ENCODE measurements at regions not wholly inside any gene's neighbourhood (a gene's known extent, or its start where the extent isn't known, plus 50 kb on each side); places are given as distances from the start of the nearest gene placed in this dataset.

DNA sequence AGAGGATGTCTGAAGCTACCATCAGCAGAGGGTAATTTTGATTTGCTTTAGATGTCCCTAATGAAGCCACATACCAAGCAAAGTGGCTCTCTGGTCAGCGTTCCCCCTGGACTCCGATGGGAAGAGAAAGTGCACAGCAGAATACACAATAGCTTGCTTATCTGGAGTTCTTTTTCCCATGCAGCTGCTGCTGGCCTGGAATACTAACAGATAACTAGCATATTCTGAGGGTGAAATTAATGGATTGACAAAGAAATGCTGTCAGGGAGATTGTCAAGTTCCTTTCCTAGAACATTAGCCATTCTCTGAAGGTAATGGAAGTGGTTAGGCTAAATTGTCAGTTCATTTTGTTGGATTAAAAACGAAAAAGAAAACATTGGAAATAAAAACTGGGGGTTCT is 391.3 kb downstream of the FLRT2 start:
- intact Hi-C loops (cut with micrococcal nuclease) = no loop called here
- no peak for DNase-seq
- Histone ChIP-seq H3K27me3 (ENCODE audit: low read depth) (no peaks in the 10 kb centered on the region), H3K9me3 (replicated peaks) (no peaks in the 10 kb centered on the region), H3K27ac (replicated peaks) (no peak overlapping the region), H3K36me3 (no peaks in the 10 kb centered on the region), H3K4me1 (no peaks in the 10 kb centered on the region), H3K4me3 (no peak overlapping the region)
- TF ChIP-seq, protein P1, sequence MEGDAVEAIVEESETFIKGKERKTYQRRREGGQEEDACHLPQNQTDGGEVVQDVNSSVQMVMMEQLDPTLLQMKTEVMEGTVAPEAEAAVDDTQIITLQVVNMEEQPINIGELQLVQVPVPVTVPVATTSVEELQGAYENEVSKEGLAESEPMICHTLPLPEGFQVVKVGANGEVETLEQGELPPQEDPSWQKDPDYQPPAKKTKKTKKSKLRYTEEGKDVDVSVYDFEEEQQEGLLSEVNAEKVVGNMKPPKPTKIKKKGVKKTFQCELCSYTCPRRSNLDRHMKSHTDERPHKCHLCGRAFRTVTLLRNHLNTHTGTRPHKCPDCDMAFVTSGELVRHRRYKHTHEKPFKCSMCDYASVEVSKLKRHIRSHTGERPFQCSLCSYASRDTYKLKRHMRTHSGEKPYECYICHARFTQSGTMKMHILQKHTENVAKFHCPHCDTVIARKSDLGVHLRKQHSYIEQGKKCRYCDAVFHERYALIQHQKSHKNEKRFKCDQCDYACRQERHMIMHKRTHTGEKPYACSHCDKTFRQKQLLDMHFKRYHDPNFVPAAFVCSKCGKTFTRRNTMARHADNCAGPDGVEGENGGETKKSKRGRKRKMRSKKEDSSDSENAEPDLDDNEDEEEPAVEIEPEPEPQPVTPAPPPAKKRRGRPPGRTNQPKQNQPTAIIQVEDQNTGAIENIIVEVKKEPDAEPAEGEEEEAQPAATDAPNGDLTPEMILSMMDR (IDR thresholded peaks at IDR 0.05; ENCODE audit: borderline replicate concordance) = no peak

DNA sequence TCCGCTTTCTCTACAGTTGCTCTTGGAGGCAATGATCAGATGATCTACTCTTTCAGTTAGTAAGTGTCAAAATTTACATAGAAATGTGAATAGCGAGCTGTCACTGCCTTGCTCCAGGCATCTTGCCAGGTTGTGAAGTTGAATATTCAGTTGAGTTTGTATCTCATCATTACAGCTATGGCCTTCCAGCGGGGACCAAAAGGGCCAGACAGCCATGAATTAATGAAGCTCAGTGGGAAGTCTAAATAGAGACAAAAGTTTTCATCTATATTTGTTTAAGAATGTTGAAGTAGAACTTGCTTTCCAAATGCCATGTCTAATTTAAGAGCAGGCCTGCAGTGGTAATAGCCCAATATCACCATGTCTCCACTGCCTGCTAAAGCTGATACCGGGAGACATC is 387.8 kb downstream of the FLRT2 start:
- H3K27ac ChIP-seq (replicated peaks) = no peak overlapping the region
- H3K9me3 ChIP-seq (replicated peaks) = peaks cover 7% of the 10 kb centered on the region
- H3K36me3 ChIP-seq = no peaks in the 10 kb centered on the region
- TF ChIP-seq, protein P1 (IDR thresholded peaks at IDR 0.05; ENCODE audit: borderline replicate concordance) = no peak
- no peak overlapping the region for H3K4me3 ChIP-seq
- no peak for DNase-seq
- intact Hi-C loops (cut with micrococcal nuclease) = no loop called here
- no peaks in the 10 kb centered on the region for H3K27me3 ChIP-seq (ENCODE audit: low read depth)
- no peaks in the 10 kb centered on the region for H3K4me1 ChIP-seq

DNA sequence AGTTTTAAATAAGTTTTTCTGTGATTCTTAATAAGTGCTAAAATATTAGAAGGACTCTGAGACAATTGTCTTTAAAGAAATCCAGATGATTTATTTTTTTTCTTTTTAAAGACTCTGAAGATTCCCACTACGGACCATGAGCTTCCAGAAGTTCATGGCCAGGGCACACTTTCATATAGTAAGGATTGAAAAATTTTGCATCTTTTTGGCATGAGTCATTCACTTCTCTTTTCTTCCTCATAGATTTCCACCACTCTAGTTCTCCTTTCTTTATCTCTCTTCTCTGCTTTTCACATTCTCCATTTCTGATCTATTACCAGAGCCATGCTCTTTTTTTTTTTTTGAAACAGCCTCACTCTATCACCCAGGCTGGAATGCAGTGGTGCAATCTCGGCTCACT is 385.8 kb downstream of the FLRT2 start:
- no peaks in the 10 kb centered on the region for H3K36me3 ChIP-seq
- TF ChIP-seq, protein P1 (IDR thresholded peaks at IDR 0.05; ENCODE audit: borderline replicate concordance) = no peak
- H3K27ac ChIP-seq (replicated peaks) = no peak overlapping the region
- DNase-seq = no peak
- H3K9me3 ChIP-seq (replicated peaks) = peaks cover 22% of the 10 kb centered on the region
- H3K4me1 ChIP-seq = no peaks in the 10 kb centered on the region
- intact Hi-C loops (cut with micrococcal nuclease) = no loop called here
- H3K27me3 ChIP-seq (ENCODE audit: low read depth) = no peaks in the 10 kb centered on the region
- no peak overlapping the region for H3K4me3 ChIP-seq

- intact Hi-C loops (cut with micrococcal nuclease) = no loop called here
- Histone ChIP-seq H3K4me3 (no peak overlapping the region), H3K27me3 (ENCODE audit: low read depth) (no peaks in the 10 kb centered on the region), H3K4me1 (no peaks in the 10 kb centered on the region), H3K9me3 (replicated peaks) (peaks cover 24% of the 10 kb centered on the region), H3K36me3 (no peaks in the 10 kb centered on the region), H3K27ac (replicated peaks) (no peak overlapping the region)
- TF ChIP-seq, protein P1 (IDR thresholded peaks at IDR 0.05; ENCODE audit: borderline replicate concordance) = no peak
- no peak for DNase-seq
These were observed 382.2 kb downstream of the FLRT2 start for GRCh38 chr14:85912141-85912540.

DNA sequence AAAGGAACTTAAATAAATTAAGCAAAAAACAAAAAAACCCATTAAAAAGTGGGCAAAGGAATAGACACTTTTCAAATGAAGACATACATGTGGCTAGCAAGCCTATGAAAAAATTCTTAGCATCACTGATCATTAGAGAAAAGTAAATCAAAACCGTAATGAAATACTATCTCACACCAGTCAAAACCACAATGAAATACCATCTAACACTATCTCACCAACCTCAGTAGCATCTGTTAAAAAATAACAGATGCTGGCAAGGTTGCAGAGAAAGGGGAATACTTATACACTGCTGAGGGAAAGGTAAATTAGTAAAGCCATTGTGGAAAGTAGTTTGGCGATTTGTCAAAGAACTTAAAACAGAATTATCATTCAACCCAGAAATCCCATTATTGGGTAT is 381.1 kb downstream of the FLRT2 start:
- Histone ChIP-seq H3K36me3 (no peaks in the 10 kb centered on the region), H3K4me3 (no peak overlapping the region), H3K9me3 (replicated peaks) (peaks cover 24% of the 10 kb centered on the region), H3K27ac (replicated peaks) (no peak overlapping the region), H3K4me1 (no peaks in the 10 kb centered on the region), H3K27me3 (ENCODE audit: low read depth) (no peaks in the 10 kb centered on the region)
- TF ChIP-seq, protein P1 (IDR thresholded peaks at IDR 0.05; ENCODE audit: borderline replicate concordance) = no peak
- no peak for DNase-seq
- intact Hi-C loops (cut with micrococcal nuclease) = no loop called here

GRCh38 chr14:85909581-85909980 is 379.6 kb downstream of the FLRT2 start:
- H3K27me3 ChIP-seq (ENCODE audit: low read depth) = no peaks in the 10 kb centered on the region
- TF ChIP-seq, protein P1 (IDR thresholded peaks at IDR 0.05; ENCODE audit: borderline replicate concordance) = no peak
- no peak overlapping the region for H3K4me3 ChIP-seq
- peaks cover 18% of the 10 kb centered on the region for H3K9me3 ChIP-seq (replicated peaks)
- no peaks in the 10 kb centered on the region for H3K36me3 ChIP-seq
- no peak overlapping the region for H3K27ac ChIP-seq (replicated peaks)
- DNase-seq = no peak
- H3K4me1 ChIP-seq = no peaks in the 10 kb centered on the region
- intact Hi-C loops (cut with micrococcal nuclease) = no loop called here
